ENCODE measurements at regions not wholly inside any gene's neighbourhood (a gene's known extent, or its start where the extent isn't known, plus 50 kb on each side); places are given as distances from the start of the nearest gene placed in this dataset.

GRCh38 chr21:38188037-38188436 lies 68.8 kb upstream of the KCNJ15 start:
- no peak for TF ChIP-seq FOS (IDR thresholded peaks at IDR 0.05; ENCODE audit: low read depth, low read length)
- TF ChIP-seq, protein P1, sequence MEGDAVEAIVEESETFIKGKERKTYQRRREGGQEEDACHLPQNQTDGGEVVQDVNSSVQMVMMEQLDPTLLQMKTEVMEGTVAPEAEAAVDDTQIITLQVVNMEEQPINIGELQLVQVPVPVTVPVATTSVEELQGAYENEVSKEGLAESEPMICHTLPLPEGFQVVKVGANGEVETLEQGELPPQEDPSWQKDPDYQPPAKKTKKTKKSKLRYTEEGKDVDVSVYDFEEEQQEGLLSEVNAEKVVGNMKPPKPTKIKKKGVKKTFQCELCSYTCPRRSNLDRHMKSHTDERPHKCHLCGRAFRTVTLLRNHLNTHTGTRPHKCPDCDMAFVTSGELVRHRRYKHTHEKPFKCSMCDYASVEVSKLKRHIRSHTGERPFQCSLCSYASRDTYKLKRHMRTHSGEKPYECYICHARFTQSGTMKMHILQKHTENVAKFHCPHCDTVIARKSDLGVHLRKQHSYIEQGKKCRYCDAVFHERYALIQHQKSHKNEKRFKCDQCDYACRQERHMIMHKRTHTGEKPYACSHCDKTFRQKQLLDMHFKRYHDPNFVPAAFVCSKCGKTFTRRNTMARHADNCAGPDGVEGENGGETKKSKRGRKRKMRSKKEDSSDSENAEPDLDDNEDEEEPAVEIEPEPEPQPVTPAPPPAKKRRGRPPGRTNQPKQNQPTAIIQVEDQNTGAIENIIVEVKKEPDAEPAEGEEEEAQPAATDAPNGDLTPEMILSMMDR (conservative IDR thresholded peaks at IDR 0.05; ENCODE audit: low read depth, low read length): no peak
- no peak for TF ChIP-seq RFX5 (IDR thresholded peaks at IDR 0.05; ENCODE audit: low read depth, low read length)
- no peak for TF ChIP-seq BHLHE40 (IDR thresholded peaks at IDR 0.05; ENCODE audit: low read depth, low read length)
- TF ChIP-seq CHD1 (IDR thresholded peaks at IDR 0.05; ENCODE audit: low read depth, low read length): no peak
- no peak for TF ChIP-seq CEBPB (IDR thresholded peaks at IDR 0.05; ENCODE audit: low read depth, low read length)
- no peak for TF ChIP-seq MAZ (IDR thresholded peaks at IDR 0.05; ENCODE audit: borderline replicate concordance, low read depth, low read length)
- no peak for TF ChIP-seq RAD21 (IDR thresholded peaks at IDR 0.05; ENCODE audit: low read length)
- TF ChIP-seq RCOR1 (IDR thresholded peaks at IDR 0.05; ENCODE audit: insufficient replicate concordance, low read length): no peak
- no peak for TF ChIP-seq NFE2L2 (IDR thresholded peaks at IDR 0.05; ENCODE audit: low read depth, low read length)
- TF ChIP-seq MAFK (IDR thresholded peaks at IDR 0.05; ENCODE audit: low read depth, low read length): no peak
- TF ChIP-seq ELK1 (IDR thresholded peaks at IDR 0.05; ENCODE audit: borderline replicate concordance, low read depth, low read length): no peak
- TF ChIP-seq SMC3 (IDR thresholded peaks at IDR 0.05; ENCODE audit: low read depth, low read length): no peak
- TF ChIP-seq POLR2A (IDR thresholded peaks at IDR 0.05; ENCODE audit: low read depth, low read length): no peak
- no peak for TF ChIP-seq MXI1 (IDR thresholded peaks at IDR 0.05; ENCODE audit: borderline replicate concordance, low read depth, low read length)
- TF ChIP-seq, protein P2, sequence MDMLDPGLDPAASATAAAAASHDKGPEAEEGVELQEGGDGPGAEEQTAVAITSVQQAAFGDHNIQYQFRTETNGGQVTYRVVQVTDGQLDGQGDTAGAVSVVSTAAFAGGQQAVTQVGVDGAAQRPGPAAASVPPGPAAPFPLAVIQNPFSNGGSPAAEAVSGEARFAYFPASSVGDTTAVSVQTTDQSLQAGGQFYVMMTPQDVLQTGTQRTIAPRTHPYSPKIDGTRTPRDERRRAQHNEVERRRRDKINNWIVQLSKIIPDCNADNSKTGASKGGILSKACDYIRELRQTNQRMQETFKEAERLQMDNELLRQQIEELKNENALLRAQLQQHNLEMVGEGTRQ (IDR thresholded peaks at IDR 0.05; ENCODE audit: low read depth, low read length): no peak
- no peaks in the 10 kb centered on the region for H3K9me1 ChIP-seq (ENCODE audit: insufficient read depth, low read length)
- no peak overlapping the region for H3K27ac ChIP-seq (ENCODE audit: insufficient read depth, low read length)
- in situ Hi-C loops (cut with MboI; ENCODE audit: low sequenced_read_pairs): no loop called here
- no peak overlapping the region for H2BK15ac ChIP-seq (ENCODE audit: low read depth, low read length)
- no peak overlapping the region for H3K18ac ChIP-seq (ENCODE audit: low read depth, low read length)
- H2AFZ ChIP-seq (replicated peaks; ENCODE audit: low read length, poor library complexity): no peak overlapping the region
- no peak overlapping the region for H3K56ac ChIP-seq (ENCODE audit: extremely low read depth, insufficient read depth, low read length)
- no peaks in the 10 kb centered on the region for H3K79me1 ChIP-seq (ENCODE audit: low read depth in 1 of 2, low read length in 2 of 2)
- no peak overlapping the region for H2BK20ac ChIP-seq (ENCODE audit: low read depth, low read length)
- dilution Hi-C loops (cut with HindIII; ENCODE audit: low sequenced_read_pairs, unreplicated experiment): no loop called here
- H3K9ac ChIP-seq (ENCODE audit: low read depth, low read length): no peak overlapping the region
- H3K4me3 ChIP-seq (ENCODE audit: insufficient read depth, low read depth, low read length): no peak overlapping the region
- no peaks in the 10 kb centered on the region for H3K36me3 ChIP-seq (ENCODE audit: control insufficient read depth, insufficient read depth, low read length)
- H3K4me2 ChIP-seq (ENCODE audit: low read depth, low read length): no peak overlapping the region
- no peak overlapping the region for H4K8ac ChIP-seq (ENCODE audit: low read depth in 2 of 2, low read length in 2 of 2)
- no peak overlapping the region for H2AK9ac ChIP-seq (replicated peaks; ENCODE audit: low read depth, low read length, poor library complexity)
- DNase-seq (no peak), ATAC-seq (ENCODE audit: low read depth) (no peak)
- no TSS peak for BruUV-seq (replicated peaks)
- ChIA-PET CTCF (interaction anchor here (0.9 to 1.8 kb wide), 2 partner anchors 18 to 31 kb away, joined by 3 to 4 read pairs; no protein-coding TSS in a partner anchor), POLR2A (ENCODE audit: unreplicated experiment) (interaction anchor here (0.6 kb wide), 1 partner anchor 755 kb away, joined by 5 read pairs; no protein-coding TSS in a partner anchor)
- no peak overlapping the region for H3K14ac ChIP-seq (replicated peaks; ENCODE audit: low read depth, low read length)
- H4K20me1 ChIP-seq (ENCODE audit: insufficient read depth, low read length): no peaks in the 10 kb centered on the region
- H3K4ac ChIP-seq (ENCODE audit: low read depth, low read length): no peak overlapping the region
- H3K9me3 ChIP-seq (ENCODE audit: control insufficient read depth, insufficient read depth, low read length): no peaks in the 10 kb centered on the region; the same call in 1 of the 2 replicates
- intact Hi-C loops (cut with micrococcal nuclease): no loop called here
- H4K91ac ChIP-seq (ENCODE audit: insufficient read depth, low read depth, low read length): no peak overlapping the region
- H3K23ac ChIP-seq (ENCODE audit: low read depth, low read length): no peak overlapping the region
- no peak overlapping the region for H2AK5ac ChIP-seq (ENCODE audit: low read depth, low read length)
- H3K4me1 ChIP-seq (ENCODE audit: control insufficient read depth, insufficient read depth, low read length): no peaks in the 10 kb centered on the region
- no CpG with 5 or more reads among the region's 1 CpG for WGBS, 2 experiments (ENCODE audit: extremely low coverage in 2 of 2, insufficient read length in 1 of 2)
- H4K5ac ChIP-seq (ENCODE audit: low read depth, low read length): no peak overlapping the region
- no peak overlapping the region for H2BK5ac ChIP-seq (ENCODE audit: low read depth, low read length, poor library complexity, severe bottlenecking)
- H3K27me3 ChIP-seq (ENCODE audit: control insufficient read depth, insufficient read depth, low read length): peaks cover 2% of the 10 kb centered on the region; the same call in 1 of the 2 replicates
- H2BK120ac ChIP-seq (ENCODE audit: low read depth, low read length): no peak overlapping the region

All from IMR-90 (cell line).